ENCODE measurements at regions not wholly inside any gene's neighbourhood (a gene's known extent, or its start where the extent isn't known, plus 50 kb on each side); places are given as distances from the start of the nearest gene placed in this dataset.

GRCh38 chr2:67540962-67541361 lies 143.8 kb downstream of the ETAA1 start:
- no peak overlapping the region for H3K27ac ChIP-seq (ENCODE audit: low read depth, low read length)
- peaks cover 0 to 28% (median 4%) of the 10 kb centered on the region in 5 donors for H3K9me3 ChIP-seq (ENCODE audit: control insufficient read depth in 5 of 5, low read length in 5 of 5)
- H3K4me3 ChIP-seq (ENCODE audit: low read depth in 1 of 5, low read length in 5 of 5): no peak overlapping the region
- no peaks in the 10 kb centered on the region for H3K4me1 ChIP-seq (ENCODE audit: control insufficient read depth in 5 of 5, insufficient read depth in 5 of 5, low read length in 5 of 5)
- H3K9ac ChIP-seq (ENCODE audit: low read length in 5 of 5): no peak overlapping the region
- no peaks in the 10 kb centered on the region for H3K36me3 ChIP-seq (ENCODE audit: control insufficient read depth in 5 of 5, insufficient read depth in 5 of 5, low read length in 5 of 5)
- H3K27me3 ChIP-seq (ENCODE audit: control insufficient read depth in 5 of 5, insufficient read depth in 4 of 5, low read length in 5 of 5): no peaks in the 10 kb centered on the region

DNA sequence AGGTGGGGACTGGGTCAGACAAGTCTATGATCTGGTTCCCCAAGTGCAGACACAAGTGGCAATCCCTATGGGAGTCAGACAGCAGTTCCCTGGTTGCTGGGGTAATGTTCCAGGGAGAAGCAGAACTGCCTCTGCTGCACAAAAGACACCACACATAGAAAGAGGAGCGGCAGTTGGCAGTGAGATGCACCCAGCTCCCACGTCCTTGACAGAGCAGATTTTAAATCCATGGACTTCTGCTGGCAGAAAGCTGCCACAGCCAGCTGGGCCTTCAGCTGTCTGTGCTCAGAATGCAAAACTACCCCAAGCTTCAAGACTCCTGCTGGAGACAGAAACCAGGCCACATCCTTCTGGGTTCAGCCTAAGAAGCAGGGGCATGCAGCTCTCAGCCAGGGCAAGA lies 147.2 kb downstream of the ETAA1 start:
- H3K36me3 ChIP-seq (ENCODE audit: control insufficient read depth in 5 of 5, insufficient read depth in 5 of 5, low read length in 5 of 5): no peaks in the 10 kb centered on the region
- H3K9me3 ChIP-seq (ENCODE audit: control insufficient read depth in 5 of 5, low read length in 5 of 5): peaks cover 0 to 12% (median 4%) of the 10 kb centered on the region in 5 donors
- H3K4me3 ChIP-seq (ENCODE audit: low read depth in 1 of 5, low read length in 5 of 5): no peak overlapping the region
- H3K27me3 ChIP-seq (ENCODE audit: control insufficient read depth in 5 of 5, insufficient read depth in 4 of 5, low read length in 5 of 5): no peaks in the 10 kb centered on the region
- H3K9ac ChIP-seq (ENCODE audit: low read length in 5 of 5): no peak overlapping the region
- H3K4me1 ChIP-seq (ENCODE audit: control insufficient read depth in 5 of 5, insufficient read depth in 5 of 5, low read length in 5 of 5): no peaks in the 10 kb centered on the region
- no peak overlapping the region for H3K27ac ChIP-seq (ENCODE audit: low read depth, low read length)

- no peaks in the 10 kb centered on the region for H3K4me1 ChIP-seq (ENCODE audit: control insufficient read depth in 5 of 5, insufficient read depth in 5 of 5, low read length in 5 of 5)
- H3K36me3 ChIP-seq (ENCODE audit: control insufficient read depth in 5 of 5, insufficient read depth in 5 of 5, low read length in 5 of 5): no peaks in the 10 kb centered on the region
- H3K27ac ChIP-seq (ENCODE audit: low read depth, low read length): no peak overlapping the region
- H3K9me3 ChIP-seq (ENCODE audit: control insufficient read depth in 5 of 5, low read length in 5 of 5): no peaks in the 10 kb centered on the region
- no peak overlapping the region for H3K4me3 ChIP-seq (ENCODE audit: low read depth in 1 of 5, low read length in 5 of 5)
- no peak overlapping the region for H3K9ac ChIP-seq (ENCODE audit: low read length in 5 of 5)
- no peaks in the 10 kb centered on the region for H3K27me3 ChIP-seq (ENCODE audit: control insufficient read depth in 5 of 5, insufficient read depth in 4 of 5, low read length in 5 of 5)
Measured at GRCh38 chr2:67548317-67549201, 151.4 kb downstream of the ETAA1 start.

DNA sequence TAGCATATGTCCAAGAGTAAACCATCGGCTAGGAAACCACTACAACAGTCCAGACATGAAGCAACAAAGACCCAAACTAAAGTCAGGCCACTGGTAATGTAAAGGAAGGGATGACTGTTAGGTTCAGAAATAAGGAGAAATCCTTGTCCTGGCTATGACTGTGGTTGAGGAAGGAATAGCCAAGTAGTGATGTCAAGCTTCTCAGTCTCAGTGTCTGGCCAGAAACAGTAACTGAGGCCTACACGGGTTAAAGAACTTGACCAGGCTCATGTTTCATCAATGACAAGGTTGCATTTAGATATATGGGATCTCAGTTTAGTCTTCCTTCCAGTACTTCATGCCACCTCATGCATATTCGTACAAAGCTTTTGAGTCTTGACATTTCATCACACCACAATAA lies 162.0 kb downstream of the ETAA1 start:
- no peaks in the 10 kb centered on the region for H3K9me3 ChIP-seq (ENCODE audit: control insufficient read depth in 5 of 5, low read length in 5 of 5)
- peaks cover 0 to under 1% (median 0%) of the 10 kb centered on the region in 5 donors for H3K4me1 ChIP-seq (ENCODE audit: control insufficient read depth in 5 of 5, insufficient read depth in 5 of 5, low read length in 5 of 5)
- H3K36me3 ChIP-seq (ENCODE audit: control insufficient read depth in 5 of 5, insufficient read depth in 5 of 5, low read length in 5 of 5): no peaks in the 10 kb centered on the region
- no peak overlapping the region for H3K9ac ChIP-seq (ENCODE audit: low read length in 5 of 5)
- H3K27ac ChIP-seq (ENCODE audit: low read depth, low read length): no peak overlapping the region
- no peaks in the 10 kb centered on the region for H3K27me3 ChIP-seq (ENCODE audit: control insufficient read depth in 5 of 5, insufficient read depth in 4 of 5, low read length in 5 of 5)
- no peak overlapping the region for H3K4me3 ChIP-seq (ENCODE audit: low read depth in 1 of 5, low read length in 5 of 5)

DNA sequence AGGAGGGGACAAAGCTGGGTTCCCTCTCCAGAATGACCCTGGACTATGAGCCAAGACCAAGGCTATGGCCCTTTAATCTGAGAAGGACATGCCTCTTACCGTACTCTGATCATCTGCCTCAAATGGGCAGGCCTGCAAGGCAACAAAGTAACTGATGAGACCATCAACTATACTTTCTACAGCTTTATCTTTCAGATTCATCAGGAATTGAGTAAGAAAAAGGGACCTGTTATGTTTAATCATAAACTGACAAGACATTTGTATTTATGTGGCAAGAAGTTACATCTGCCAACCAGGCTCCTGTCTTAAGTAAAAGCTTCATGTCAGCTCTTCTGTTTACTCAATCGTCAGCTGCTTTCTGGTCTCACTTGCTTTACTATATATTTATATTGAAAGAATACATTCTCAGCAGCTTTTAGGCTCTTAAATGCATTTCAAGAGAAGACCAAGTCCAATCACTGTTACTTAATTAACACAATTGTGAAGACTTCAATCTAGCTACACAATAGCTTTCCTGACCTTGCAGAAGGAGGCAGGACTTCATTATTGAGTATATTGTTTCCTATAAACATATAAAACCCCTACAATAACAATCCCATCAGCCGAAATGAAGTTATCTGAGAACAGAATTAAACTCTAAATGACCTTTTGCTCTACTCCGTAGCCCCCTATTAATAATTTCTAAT lies 163.8 kb downstream of the ETAA1 start:
- H3K27ac ChIP-seq (ENCODE audit: low read depth, low read length): no peak overlapping the region
- H3K9ac ChIP-seq (ENCODE audit: low read length in 5 of 5): no peak overlapping the region
- H3K27me3 ChIP-seq (ENCODE audit: control insufficient read depth in 5 of 5, insufficient read depth in 4 of 5, low read length in 5 of 5): no peaks in the 10 kb centered on the region
- no peak overlapping the region for H3K4me3 ChIP-seq (ENCODE audit: low read depth in 1 of 5, low read length in 5 of 5)
- H3K36me3 ChIP-seq (ENCODE audit: control insufficient read depth in 5 of 5, insufficient read depth in 5 of 5, low read length in 5 of 5): no peaks in the 10 kb centered on the region
- no peaks in the 10 kb centered on the region for H3K9me3 ChIP-seq (ENCODE audit: control insufficient read depth in 5 of 5, low read length in 5 of 5)
- peaks cover 0 to 5% (median 0%) of the 10 kb centered on the region in 5 donors for H3K4me1 ChIP-seq (ENCODE audit: control insufficient read depth in 5 of 5, insufficient read depth in 5 of 5, low read length in 5 of 5)

- Histone ChIP-seq H3K36me3 (ENCODE audit: control insufficient read depth in 5 of 5, insufficient read depth in 5 of 5, low read length in 5 of 5) (no peaks in the 10 kb centered on the region), H3K9ac (ENCODE audit: low read length in 5 of 5) (no peak overlapping the region), H3K4me3 (ENCODE audit: low read depth in 1 of 5, low read length in 5 of 5) (no peak overlapping the region), H3K9me3 (ENCODE audit: control insufficient read depth in 5 of 5, low read length in 5 of 5) (no peaks in the 10 kb centered on the region), H3K27ac (ENCODE audit: low read depth, low read length) (no peak overlapping the region), H3K4me1 (ENCODE audit: control insufficient read depth in 5 of 5, insufficient read depth in 5 of 5, low read length in 5 of 5) (peaks cover 0 to 5% (median 0%) of the 10 kb centered on the region in 5 donors), H3K27me3 (ENCODE audit: control insufficient read depth in 5 of 5, insufficient read depth in 4 of 5, low read length in 5 of 5) (no peaks in the 10 kb centered on the region)
Measured at GRCh38 chr2:67561457-67561965, 164.4 kb downstream of the ETAA1 start.

GRCh38 chr2:67564076-67564475 lies 166.9 kb downstream of the ETAA1 start:
- no peaks in the 10 kb centered on the region for H3K9me3 ChIP-seq (ENCODE audit: control insufficient read depth in 5 of 5, low read length in 5 of 5)
- no peak overlapping the region for H3K9ac ChIP-seq (ENCODE audit: low read length in 5 of 5)
- H3K27me3 ChIP-seq (ENCODE audit: control insufficient read depth in 5 of 5, insufficient read depth in 4 of 5, low read length in 5 of 5): no peaks in the 10 kb centered on the region
- no peak overlapping the region for H3K27ac ChIP-seq (ENCODE audit: low read depth, low read length)
- H3K4me1 ChIP-seq (ENCODE audit: control insufficient read depth in 5 of 5, insufficient read depth in 5 of 5, low read length in 5 of 5): peaks cover 0 to 12% (median 0%) of the 10 kb centered on the region in 5 donors
- H3K4me3 ChIP-seq (ENCODE audit: low read depth in 1 of 5, low read length in 5 of 5): no peak overlapping the region
- no peaks in the 10 kb centered on the region for H3K36me3 ChIP-seq (ENCODE audit: control insufficient read depth in 5 of 5, insufficient read depth in 5 of 5, low read length in 5 of 5)

- Histone ChIP-seq H3K27me3 (ENCODE audit: control insufficient read depth in 5 of 5, insufficient read depth in 4 of 5, low read length in 5 of 5) (no peaks in the 10 kb centered on the region), H3K36me3 (ENCODE audit: control insufficient read depth in 5 of 5, insufficient read depth in 5 of 5, low read length in 5 of 5) (no peaks in the 10 kb centered on the region), H3K27ac (ENCODE audit: low read depth, low read length) (no peak overlapping the region), H3K9ac (ENCODE audit: low read length in 5 of 5) (no peak overlapping the region), H3K4me3 (ENCODE audit: low read depth in 1 of 5, low read length in 5 of 5) (no peak overlapping the region), H3K9me3 (ENCODE audit: control insufficient read depth in 5 of 5, low read length in 5 of 5) (no peaks in the 10 kb centered on the region), H3K4me1 (ENCODE audit: control insufficient read depth in 5 of 5, insufficient read depth in 5 of 5, low read length in 5 of 5) (peaks cover 0 to 13% (median 0%) of the 10 kb centered on the region in 5 donors)
Measured at GRCh38 chr2:67564626-67565025, 167.5 kb downstream of the ETAA1 start.

DNA sequence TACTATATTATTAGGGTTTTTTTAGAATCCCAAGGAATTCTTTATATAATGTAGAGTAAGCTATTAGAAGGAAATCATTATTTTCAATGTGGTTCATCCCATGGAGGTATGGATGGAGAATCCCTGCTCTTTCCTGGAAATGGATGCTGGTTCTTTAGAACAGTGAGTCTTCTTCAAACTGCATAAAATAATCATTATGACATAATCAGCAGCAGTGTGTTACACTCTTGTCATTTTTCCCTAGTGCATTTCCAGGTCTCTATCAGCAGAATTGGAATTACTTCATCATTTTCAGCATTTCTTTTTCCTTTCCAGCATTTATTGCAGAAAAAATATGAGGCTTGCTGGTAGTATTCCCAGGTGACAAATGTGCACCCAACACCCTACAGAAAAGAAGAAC lies 168.1 kb downstream of the ETAA1 start:
- Histone ChIP-seq H3K27me3 (ENCODE audit: control insufficient read depth in 5 of 5, insufficient read depth in 4 of 5, low read length in 5 of 5) (no peaks in the 10 kb centered on the region), H3K27ac (ENCODE audit: low read depth, low read length) (no peak overlapping the region), H3K4me1 (ENCODE audit: control insufficient read depth in 5 of 5, insufficient read depth in 5 of 5, low read length in 5 of 5) (peaks cover 0 to 13% (median 0%) of the 10 kb centered on the region in 5 donors), H3K9me3 (ENCODE audit: control insufficient read depth in 5 of 5, low read length in 5 of 5) (no peaks in the 10 kb centered on the region), H3K36me3 (ENCODE audit: control insufficient read depth in 5 of 5, insufficient read depth in 5 of 5, low read length in 5 of 5) (no peaks in the 10 kb centered on the region), H3K4me3 (ENCODE audit: low read depth in 1 of 5, low read length in 5 of 5) (no peak overlapping the region), H3K9ac (ENCODE audit: low read length in 5 of 5) (no peak overlapping the region)

DNA sequence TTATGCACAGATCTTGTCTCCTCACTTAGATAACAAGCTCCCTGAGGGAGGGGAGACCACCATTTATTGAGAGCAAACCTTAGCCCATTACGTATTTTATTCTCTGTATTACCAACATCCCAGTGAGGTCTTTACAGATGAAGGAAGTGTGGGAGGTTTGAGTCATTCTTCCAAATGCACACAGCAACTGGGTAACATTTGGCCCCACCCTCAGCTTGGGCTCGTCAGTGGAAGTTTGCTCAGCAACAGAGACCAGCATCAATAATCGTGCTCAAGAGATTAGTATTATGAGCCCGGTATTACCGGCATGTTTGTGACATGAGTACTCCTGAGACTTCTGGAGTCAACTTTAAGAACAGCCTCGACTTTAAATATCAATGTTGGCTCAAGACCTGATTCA lies 168.6 kb downstream of the ETAA1 start:
- no peak overlapping the region for H3K27ac ChIP-seq (ENCODE audit: low read depth, low read length)
- H3K9ac ChIP-seq (ENCODE audit: low read length in 5 of 5): no peak overlapping the region
- peaks cover 0 to under 1% (median 0%) of the 10 kb centered on the region in 5 donors for H3K9me3 ChIP-seq (ENCODE audit: control insufficient read depth in 5 of 5, low read length in 5 of 5)
- H3K4me3 ChIP-seq (ENCODE audit: low read depth in 1 of 5, low read length in 5 of 5): no peak overlapping the region
- H3K27me3 ChIP-seq (ENCODE audit: control insufficient read depth in 5 of 5, insufficient read depth in 4 of 5, low read length in 5 of 5): no peaks in the 10 kb centered on the region
- H3K4me1 ChIP-seq (ENCODE audit: control insufficient read depth in 5 of 5, insufficient read depth in 5 of 5, low read length in 5 of 5): peaks cover 0 to 13% (median 0%) of the 10 kb centered on the region in 5 donors
- no peaks in the 10 kb centered on the region for H3K36me3 ChIP-seq (ENCODE audit: control insufficient read depth in 5 of 5, insufficient read depth in 5 of 5, low read length in 5 of 5)
